Hepatocyte (in vitro differentiated cells): ENCODE measurements at regions not wholly inside any gene's neighbourhood (a gene's known extent, or its start where the extent isn't known, plus 50 kb on each side); places are given as distances from the start of the nearest gene placed in this dataset.

ENCODE experiments used
- DNase-seq: peaks from one replicate; pipeline ENCODE4 v3.0.0-alpha.2; 2016; ENCODE audit warnings: low spot score
- H2AFZ ChIP-seq: fragments of 200-600 bp; sonication (generic); 2 replicates; pipeline ENCODE4 v1.6.0; 2016; ENCODE audit warnings: antibody characterized with exemption, mild to moderate bottlenecking
- H3K27ac ChIP-seq: fragments of 200-600 bp; sonication (generic); 2 replicates; pipeline ENCODE4 v1.5.1; 2016; ENCODE audit warnings: mild to moderate bottlenecking
- H3K27me3 ChIP-seq: fragments of 200-600 bp; sonication (generic); 2 replicates; pipeline ENCODE4 v1.6.1; 2016
- H3K36me3 ChIP-seq: fragments of 200-600 bp; sonication (generic); replicated peaks from 2 replicates; pipeline ENCODE4 v1.5.1; 2016; ENCODE audit warnings: low read depth; ENCODE audit not compliant: insufficient read depth
- H3K4me1 ChIP-seq: fragments of 200-600 bp; sonication (generic); 2 replicates; pipeline ENCODE4 v1.5.1; 2016; ENCODE audit warnings: mild to moderate bottlenecking, moderate library complexity; ENCODE audit not compliant: insufficient read depth
- H3K4me2 ChIP-seq: fragments of 200-600 bp; sonication (generic); 2 replicates; pipeline ENCODE4 v1.6.0; 2016
- H3K4me3 ChIP-seq: fragments of 200-600 bp; sonication (generic); 2 replicates; pipeline ENCODE4 v1.5.1; 2016; ENCODE audit warnings: mild to moderate bottlenecking
- H3K79me2 ChIP-seq: fragments of 200-600 bp; sonication (generic); 2 replicates; pipeline ENCODE4 v1.6.0; 2017; ENCODE audit warnings: mild to moderate bottlenecking
- H3K9me2 ChIP-seq: fragments of 200-600 bp; sonication (generic); replicated peaks from 2 replicates; pipeline ENCODE4 v1.6.0; 2017; ENCODE audit warnings: mild to moderate bottlenecking; ENCODE audit not compliant: insufficient read depth
- H3K9me3 ChIP-seq: fragments of 200-600 bp; sonication (generic); 2 replicates; pipeline ENCODE4 v1.5.1; 2016; ENCODE audit warnings: low read depth, mild to moderate bottlenecking
- H4K20me1 ChIP-seq: fragments of 200-600 bp; sonication (generic); 2 replicates; pipeline ENCODE4 v1.6.0; 2016; ENCODE audit warnings: mild to moderate bottlenecking; ENCODE audit not compliant: insufficient read depth, poor library complexity, severe bottlenecking
- CTCF ChIP-seq: fragments of 200-600 bp; sonication (generic); IDR thresholded peaks from 2 replicates; pipeline ENCODE4 v1.5.1; 2016; ENCODE audit warnings: antibody characterized with exemption, mild to moderate bottlenecking; ENCODE audit not compliant: poor library complexity
- EZH2 ChIP-seq: fragments of 200-600 bp; sonication (generic); IDR thresholded peaks from 2 replicates; pipeline ENCODE4 v1.6.1; 2016; ENCODE audit warnings: antibody characterized with exemption, mild to moderate bottlenecking, borderline replicate concordance
- EZH2phosphoT487 ChIP-seq: fragments of 200-600 bp; sonication (generic); IDR thresholded peaks from one replicate; pipeline ENCODE4 v1.6.1; 2018; ENCODE audit warnings: antibody characterized with exemption, mild to moderate bottlenecking, low read depth, moderate library complexity; ENCODE audit not compliant: unreplicated experiment, severe bottlenecking
- WGBS: methylation state at CpG from one replicate; pipeline ENCODE4 v1.1.6; 2016; ENCODE audit warnings: low lambda C conversion rate; ENCODE audit errors: missing lambda C conversion rate; 5-methylcytosine and 5-hydroxymethylcytosine counted together

- Histone ChIP-seq H3K9me2 (no peaks in the 10 kb centered on the region), H3K4me2 (no peak overlapping the region), H3K4me3 (no peak overlapping the region), H3K27me3 (no peaks in the 10 kb centered on the region), H4K20me1 (no peaks in the 10 kb centered on the region), H3K27ac (peak overlapping the region; percentile 52), H2AFZ (no peak overlapping the region), H3K9me3 (no peaks in the 10 kb centered on the region), H3K36me3 (no peaks in the 10 kb centered on the region), H3K79me2 (peaks cover 13% of the 10 kb centered on the region), H3K4me1 (peaks cover 45% of the 10 kb centered on the region)
- TF ChIP-seq CTCF (no peak), EZH2phosphoT487 (no peak), EZH2 (no peak)
- no peak for DNase-seq
Observed at GRCh38 chr2:174666312-174666711, 68.7 kb upstream of the WIPF1 start.

- no peak for DNase-seq
Observed at GRCh38 chr2:174664084-174664759, 66.6 kb upstream of the WIPF1 start.

GRCh38 chr2:174663550-174663949 lies 65.9 kb upstream of the WIPF1 start:
- Histone ChIP-seq H4K20me1 (no peaks in the 10 kb centered on the region), H3K4me2 (peak overlapping the region; percentile 62), H3K27me3 (no peaks in the 10 kb centered on the region), H3K79me2 (peaks cover 16% of the 10 kb centered on the region), H3K4me1 (peaks cover 35% of the 10 kb centered on the region), H3K4me3 (no peak overlapping the region), H3K9me3 (no peaks in the 10 kb centered on the region), H2AFZ (no peak overlapping the region), H3K27ac (peak overlapping the region; percentile 88), H3K9me2 (no peaks in the 10 kb centered on the region), H3K36me3 (no peaks in the 10 kb centered on the region)
- no peak for TF ChIP-seq CTCF
- TF ChIP-seq EZH2 = no peak
- no peak for TF ChIP-seq EZH2phosphoT487
- peak; percentile 65 for DNase-seq
- WGBS = 39% methylated on average over 7 of the region's 7 CpGs

More at GRCh38 chr2:174664084-174664759, 66.6 kb upstream of the WIPF1 start:
- Histone ChIP-seq H3K4me3 (no peak overlapping the region), H3K27me3 (no peaks in the 10 kb centered on the region), H2AFZ (no peak overlapping the region), H3K4me1 (peaks cover 40% of the 10 kb centered on the region), H3K9me2 (no peaks in the 10 kb centered on the region), H3K79me2 (peaks cover 16% of the 10 kb centered on the region), H3K27ac (peak overlapping the region; percentile 88), H3K36me3 (no peaks in the 10 kb centered on the region), H3K4me2 (peak overlapping the region; percentile 62), H3K9me3 (no peaks in the 10 kb centered on the region), H4K20me1 (no peaks in the 10 kb centered on the region)
- WGBS = 94% methylated on average over 7 of the region's 7 CpGs
- TF ChIP-seq EZH2phosphoT487 = no peak
- no peak for TF ChIP-seq EZH2
- TF ChIP-seq CTCF = no peak
